Activated T-cell treated with anti-CD3 and anti-CD28 coated beads, Interleukin-2, amount 50 U/mL, for 48 hours (primary cell): ENCODE measurements at regions not wholly inside any gene's neighbourhood (a gene's known extent, or its start where the extent isn't known, plus 50 kb on each side); places are given as distances from the start of the nearest gene placed in this dataset.
A peak's percentile ranks its signal among the peaks of the same experiment; 100 is the strongest.
"Not testable (repeated sequence)": the region's sequence is repeated elsewhere in the genome, so short reads cannot be mapped to it uniquely, and the experiment has no call there.

ENCODE experiments used
- DNase-seq, 2 experiments: peaks; one replicate each; pipeline ENCODE4 v3.0.0-alpha.2; 2020

GRCh38 chr4:25981749-25982148 is 67.7 kb downstream of the SMIM20 start:
- no peak for DNase-seq

GRCh38 chr4:25982962-25983361 is 68.9 kb downstream of the SMIM20 start:
- DNase-seq, result no peak

- no peak for DNase-seq
These were observed 70.2 kb downstream of the SMIM20 start for GRCh38 chr4:25984266-25984665.

GRCh38 chr4:25984796-25985195 is 70.8 kb downstream of the SMIM20 start:
- no peak for DNase-seq

- no peak for DNase-seq
These were observed 72.8 kb downstream of the SMIM20 start for GRCh38 chr4:25986807-25987206.

- DNase-seq, result no peak
These were observed 77.3 kb downstream of the SMIM20 start for GRCh38 chr4:25991340-25991739.

- DNase-seq, result peak; percentile 53 to 65
These were observed 79.6 kb downstream of the SMIM20 start for GRCh38 chr4:25993395-25994185.

GRCh38 chr4:25994577-25994976 is 80.6 kb downstream of the SMIM20 start:
- not testable (repeated sequence) for DNase-seq

GRCh38 chr4:26000274-26000950 is 86.4 kb downstream of the SMIM20 start:
- DNase-seq, result no peak

GRCh38 chr4:26001413-26001812 is 87.4 kb downstream of the SMIM20 start:
- DNase-seq, result no peak

- no peak for DNase-seq
These were observed 87.8 kb downstream of the SMIM20 start for GRCh38 chr4:26001816-26002215.

GRCh38 chr4:26003056-26003455 is 89.0 kb downstream of the SMIM20 start:
- DNase-seq, result no peak

- DNase-seq, result no peak
These were observed 90.3 kb downstream of the SMIM20 start for GRCh38 chr4:26004290-26004689.

GRCh38 chr4:26005764-26006163 is 91.7 kb downstream of the SMIM20 start:
- DNase-seq, result no peak

- DNase-seq, result no peak
These were observed 94.7 kb downstream of the SMIM20 start for GRCh38 chr4:26008737-26009136.

- no peak for DNase-seq
These were observed 95.5 kb downstream of the SMIM20 start for GRCh38 chr4:26009502-26009901.

- DNase-seq, result no peak
These were observed 96.3 kb downstream of the SMIM20 start for GRCh38 chr4:26010304-26010703.

- no peak for DNase-seq
These were observed 99.6 kb downstream of the SMIM20 start for GRCh38 chr4:26013629-26014028.

GRCh38 chr4:26015133-26015651 is 101.2 kb downstream of the SMIM20 start:
- DNase-seq, result no peak

- no peak for DNase-seq
These were observed 101.9 kb downstream of the SMIM20 start for GRCh38 chr4:26015906-26016305.

- DNase-seq, result no peak
These were observed 103.5 kb downstream of the SMIM20 start for GRCh38 chr4:26017531-26017930.

- DNase-seq, result not testable (repeated sequence)
These were observed 104.1 kb downstream of the SMIM20 start for GRCh38 chr4:26017961-26018700.

- peak; percentile 27 to 40 for DNase-seq
These were observed 106.2 kb downstream of the SMIM20 start for GRCh38 chr4:26020083-26020668.
